ENCODE measurements at regions not wholly inside any gene's neighbourhood (a gene's known extent, or its start where the extent isn't known, plus 50 kb on each side); places are given as distances from the start of the nearest gene placed in this dataset.
"Not testable (repeated sequence)": the region's sequence is repeated elsewhere in the genome, so short reads cannot be mapped to it uniquely, and the experiment has no call there.

GRCh38 chr9:85469041-85469440, 272.7 kb downstream of the AGTPBP1 start:
- TF ChIP-seq CTCF (IDR thresholded peaks at IDR 0.05; ENCODE audit: control insufficient read depth, insufficient read depth, low read depth, low read length, missing control alignments) = no peak
- no peak overlapping the region for H3K4me3 ChIP-seq (ENCODE audit: control insufficient read depth, low read depth, low read length)
- DNase-seq (ENCODE audit: low read depth) = no peak

DNA sequence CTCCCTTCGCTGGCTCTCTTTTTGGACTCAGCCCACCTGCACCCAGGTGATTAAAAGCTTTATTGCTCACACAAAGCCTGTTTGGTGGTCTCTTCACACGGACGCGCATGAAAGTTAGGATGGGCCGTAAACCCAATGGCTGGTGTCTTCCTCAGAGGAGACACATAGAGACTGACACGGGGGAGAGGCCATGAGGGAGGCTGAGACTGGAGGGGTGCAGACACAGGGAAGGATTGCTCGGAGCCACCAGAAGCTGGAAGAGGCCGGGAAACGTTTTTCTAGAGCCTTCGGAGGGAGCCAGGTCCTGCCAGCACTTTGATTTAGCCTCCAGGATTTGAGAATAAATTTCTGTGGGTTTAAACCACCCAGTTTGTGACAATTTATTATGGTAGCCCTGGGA, 274.9 kb downstream of the AGTPBP1 start:
- DNase-seq (ENCODE audit: low read depth) = no peak
- TF ChIP-seq CTCF (IDR thresholded peaks at IDR 0.05; ENCODE audit: control insufficient read depth, insufficient read depth, low read depth, low read length, missing control alignments) = no peak
- no peak overlapping the region for H3K4me3 ChIP-seq (ENCODE audit: control insufficient read depth, low read depth, low read length)

GRCh38 chr9:85458114-85458864, 283.5 kb downstream of the AGTPBP1 start:
- DNase-seq (ENCODE audit: low read depth); H3K4me3 ChIP-seq (ENCODE audit: control insufficient read depth, low read depth, low read length): not testable (repeated sequence)

DNA sequence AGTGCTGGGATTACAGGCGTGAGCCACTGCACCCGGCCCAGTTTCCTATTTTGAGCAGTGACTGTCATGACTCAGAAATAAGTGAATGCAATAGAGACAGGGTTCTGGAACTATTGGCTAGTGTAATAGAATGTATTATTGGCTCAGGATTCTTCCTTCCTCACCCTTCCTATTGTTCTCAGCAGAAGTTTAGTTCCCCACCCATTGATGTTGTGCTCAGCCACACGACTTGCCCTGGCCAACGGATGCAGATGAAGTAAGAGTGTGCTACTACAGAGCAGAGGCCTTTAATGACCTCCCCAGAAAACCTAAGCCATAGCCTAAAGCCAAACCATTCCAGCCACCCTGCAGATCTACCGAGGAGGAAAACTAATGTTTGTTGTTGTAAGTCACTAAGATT, 287.9 kb downstream of the AGTPBP1 start:
- TF ChIP-seq CTCF (IDR thresholded peaks at IDR 0.05; ENCODE audit: control insufficient read depth, insufficient read depth, low read depth, low read length, missing control alignments) = no peak
- DNase-seq (ENCODE audit: low read depth) = no peak

GRCh38 chr9:85452841-85453240, 288.9 kb downstream of the AGTPBP1 start:
- DNase-seq (ENCODE audit: low read depth) = no peak
- TF ChIP-seq CTCF (IDR thresholded peaks at IDR 0.05; ENCODE audit: control insufficient read depth, insufficient read depth, low read depth, low read length, missing control alignments) = no peak
- H3K4me3 ChIP-seq (ENCODE audit: control insufficient read depth, low read depth, low read length) = no peak overlapping the region

More for the DNA sequence above, 287.9 kb downstream of the AGTPBP1 start:
- no peak overlapping the region for H3K4me3 ChIP-seq (ENCODE audit: control insufficient read depth, low read depth, low read length)

GRCh38 chr9:85451680-85452079, 290.1 kb downstream of the AGTPBP1 start:
- no peak overlapping the region for H3K4me3 ChIP-seq (ENCODE audit: control insufficient read depth, low read depth, low read length)
- DNase-seq (ENCODE audit: low read depth) = no peak
- no peak for TF ChIP-seq CTCF (IDR thresholded peaks at IDR 0.05; ENCODE audit: control insufficient read depth, insufficient read depth, low read depth, low read length, missing control alignments)

- no peak for DNase-seq (ENCODE audit: low read depth)
- no peak for TF ChIP-seq CTCF (IDR thresholded peaks at IDR 0.05; ENCODE audit: control insufficient read depth, insufficient read depth, low read depth, low read length, missing control alignments)
- H3K4me3 ChIP-seq (ENCODE audit: control insufficient read depth, low read depth, low read length) = no peak overlapping the region
Observed at GRCh38 chr9:85445887-85446286, 295.9 kb downstream of the AGTPBP1 start.

Data from AG09309 (cell line).